ENCODE measurements at regions not wholly inside any gene's neighbourhood (a gene's known extent, or its start where the extent isn't known, plus 50 kb on each side); places are given as distances from the start of the nearest gene placed in this dataset.

GRCh38 chr22:34255042-34255441 lies 334.8 kb upstream of the LARGE1 start:
- no peak overlapping the region for H3K4me3 ChIP-seq (replicated peaks; ENCODE audit: low read depth, low read length)
- no peak for DNase-seq (ENCODE audit: extremely low read depth, insufficient read length)
- no peaks in the 10 kb centered on the region for H3K27me3 ChIP-seq (replicated peaks; ENCODE audit: control insufficient read depth, insufficient read depth, low read length)
- TF ChIP-seq, protein P1, sequence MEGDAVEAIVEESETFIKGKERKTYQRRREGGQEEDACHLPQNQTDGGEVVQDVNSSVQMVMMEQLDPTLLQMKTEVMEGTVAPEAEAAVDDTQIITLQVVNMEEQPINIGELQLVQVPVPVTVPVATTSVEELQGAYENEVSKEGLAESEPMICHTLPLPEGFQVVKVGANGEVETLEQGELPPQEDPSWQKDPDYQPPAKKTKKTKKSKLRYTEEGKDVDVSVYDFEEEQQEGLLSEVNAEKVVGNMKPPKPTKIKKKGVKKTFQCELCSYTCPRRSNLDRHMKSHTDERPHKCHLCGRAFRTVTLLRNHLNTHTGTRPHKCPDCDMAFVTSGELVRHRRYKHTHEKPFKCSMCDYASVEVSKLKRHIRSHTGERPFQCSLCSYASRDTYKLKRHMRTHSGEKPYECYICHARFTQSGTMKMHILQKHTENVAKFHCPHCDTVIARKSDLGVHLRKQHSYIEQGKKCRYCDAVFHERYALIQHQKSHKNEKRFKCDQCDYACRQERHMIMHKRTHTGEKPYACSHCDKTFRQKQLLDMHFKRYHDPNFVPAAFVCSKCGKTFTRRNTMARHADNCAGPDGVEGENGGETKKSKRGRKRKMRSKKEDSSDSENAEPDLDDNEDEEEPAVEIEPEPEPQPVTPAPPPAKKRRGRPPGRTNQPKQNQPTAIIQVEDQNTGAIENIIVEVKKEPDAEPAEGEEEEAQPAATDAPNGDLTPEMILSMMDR (IDR thresholded peaks at IDR 0.05; ENCODE audit: insufficient read depth, low read length, poor library complexity, severe bottlenecking): no peak
- no peaks in the 10 kb centered on the region for H3K36me3 ChIP-seq (ENCODE audit: control insufficient read depth, insufficient read depth, low read length)

DNA sequence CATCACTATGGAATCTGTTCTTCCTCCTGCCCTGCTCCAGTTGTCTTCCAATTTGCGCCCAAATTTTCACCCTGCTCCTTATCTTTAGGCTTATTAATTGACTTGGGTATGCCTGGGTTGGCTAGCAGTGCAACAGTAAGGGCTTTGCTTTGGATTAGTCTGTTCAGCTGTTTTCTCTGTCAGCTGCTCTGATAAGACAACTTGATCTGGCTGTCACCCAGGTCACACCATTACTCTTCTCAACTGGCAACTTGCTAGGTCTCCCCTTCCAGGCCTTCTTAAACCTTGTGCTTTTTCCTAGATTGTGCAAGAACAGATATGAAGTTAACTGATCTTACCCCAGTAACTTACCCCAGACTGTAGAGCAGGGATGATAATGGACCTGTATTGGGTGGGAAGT lies 357.8 kb upstream of the LARGE1 start:
- Histone ChIP-seq H3K27me3 (replicated peaks; ENCODE audit: control insufficient read depth, insufficient read depth, low read length) (no peaks in the 10 kb centered on the region), H3K4me3 (replicated peaks; ENCODE audit: low read depth, low read length) (no peak overlapping the region), H3K36me3 (ENCODE audit: control insufficient read depth, insufficient read depth, low read length) (no peaks in the 10 kb centered on the region)
- TF ChIP-seq, protein P1 (IDR thresholded peaks at IDR 0.05; ENCODE audit: insufficient read depth, low read length, poor library complexity, severe bottlenecking): no peak
- DNase-seq (ENCODE audit: extremely low read depth, insufficient read length): no peak

- H3K27me3 ChIP-seq (replicated peaks; ENCODE audit: control insufficient read depth, insufficient read depth, low read length): no peaks in the 10 kb centered on the region
- H3K4me3 ChIP-seq (replicated peaks; ENCODE audit: low read depth, low read length): no peak overlapping the region
- H3K36me3 ChIP-seq (ENCODE audit: control insufficient read depth, insufficient read depth, low read length): no peaks in the 10 kb centered on the region
- no peak for DNase-seq (ENCODE audit: extremely low read depth, insufficient read length)
- TF ChIP-seq, protein P1 (IDR thresholded peaks at IDR 0.05; ENCODE audit: insufficient read depth, low read length, poor library complexity, severe bottlenecking): no peak
Observed at GRCh38 chr22:34281738-34282137, 361.5 kb upstream of the LARGE1 start.

DNA sequence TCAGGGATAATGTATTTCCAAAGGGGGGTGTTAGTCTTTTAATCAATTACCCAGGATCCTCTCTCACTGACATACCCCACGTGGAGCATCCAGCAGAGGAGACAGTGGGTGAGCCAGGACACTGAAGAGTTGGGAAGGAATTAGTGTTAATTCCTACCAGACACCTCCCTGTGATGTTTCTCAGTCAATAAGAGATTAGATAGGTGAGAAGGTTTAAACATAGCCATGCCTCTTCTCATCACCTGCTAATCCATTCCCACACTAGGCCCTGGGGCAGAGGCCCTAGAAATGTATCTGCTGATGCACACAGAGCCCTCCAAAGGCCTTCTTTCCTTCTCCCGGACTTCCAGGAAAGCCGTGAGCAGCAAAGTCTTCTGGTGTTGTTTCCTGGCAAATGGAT lies 363.6 kb upstream of the LARGE1 start:
- H3K36me3 ChIP-seq (ENCODE audit: control insufficient read depth, insufficient read depth, low read length): no peaks in the 10 kb centered on the region
- H3K27me3 ChIP-seq (replicated peaks; ENCODE audit: control insufficient read depth, insufficient read depth, low read length): no peaks in the 10 kb centered on the region
- TF ChIP-seq, protein P1 (IDR thresholded peaks at IDR 0.05; ENCODE audit: insufficient read depth, low read length, poor library complexity, severe bottlenecking): no peak
- DNase-seq (ENCODE audit: extremely low read depth, insufficient read length): no peak
- H3K4me3 ChIP-seq (replicated peaks; ENCODE audit: low read depth, low read length): no peak overlapping the region

- H3K36me3 ChIP-seq (ENCODE audit: control insufficient read depth, insufficient read depth, low read length): no peaks in the 10 kb centered on the region
- no peaks in the 10 kb centered on the region for H3K27me3 ChIP-seq (replicated peaks; ENCODE audit: control insufficient read depth, insufficient read depth, low read length)
- DNase-seq (ENCODE audit: extremely low read depth, insufficient read length): no peak
- no peak overlapping the region for H3K4me3 ChIP-seq (replicated peaks; ENCODE audit: low read depth, low read length)
- TF ChIP-seq, protein P1 (IDR thresholded peaks at IDR 0.05; ENCODE audit: insufficient read depth, low read length, poor library complexity, severe bottlenecking): no peak
Observed at GRCh38 chr22:34293324-34293723, 373.0 kb upstream of the LARGE1 start.

DNA sequence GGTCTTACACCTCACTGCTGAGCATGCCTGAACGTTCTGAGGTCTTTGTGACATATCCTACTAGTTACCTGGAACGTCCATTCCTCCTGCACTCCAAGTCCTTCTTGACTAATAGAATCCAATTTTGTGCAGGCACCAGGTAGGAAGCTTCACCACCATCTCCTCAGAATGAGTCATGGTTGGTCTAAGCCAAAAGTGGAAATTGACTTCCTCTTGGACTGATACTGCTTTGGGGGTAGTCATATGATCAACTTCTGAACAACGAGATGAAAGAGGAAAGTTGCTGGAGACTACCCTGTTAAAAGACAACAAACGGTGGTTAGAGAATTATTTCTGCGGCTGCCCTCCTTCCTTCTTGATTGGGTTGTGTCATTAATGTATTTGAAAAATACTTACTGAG lies 374.2 kb upstream of the LARGE1 start:
- no peak for DNase-seq (ENCODE audit: extremely low read depth, insufficient read length)
- TF ChIP-seq, protein P1 (IDR thresholded peaks at IDR 0.05; ENCODE audit: insufficient read depth, low read length, poor library complexity, severe bottlenecking): no peak
- no peaks in the 10 kb centered on the region for H3K27me3 ChIP-seq (replicated peaks; ENCODE audit: control insufficient read depth, insufficient read depth, low read length)
- H3K36me3 ChIP-seq (ENCODE audit: control insufficient read depth, insufficient read depth, low read length): no peaks in the 10 kb centered on the region
- no peak overlapping the region for H3K4me3 ChIP-seq (replicated peaks; ENCODE audit: low read depth, low read length)

All from GM06990 (cell line).